ENCODE measurements at regions not wholly inside any gene's neighbourhood (a gene's known extent, or its start where the extent isn't known, plus 50 kb on each side); places are given as distances from the start of the nearest gene placed in this dataset.
"Not testable (repeated sequence)": the region's sequence is repeated elsewhere in the genome, so short reads cannot be mapped to it uniquely, and the experiment has no call there.

DNA sequence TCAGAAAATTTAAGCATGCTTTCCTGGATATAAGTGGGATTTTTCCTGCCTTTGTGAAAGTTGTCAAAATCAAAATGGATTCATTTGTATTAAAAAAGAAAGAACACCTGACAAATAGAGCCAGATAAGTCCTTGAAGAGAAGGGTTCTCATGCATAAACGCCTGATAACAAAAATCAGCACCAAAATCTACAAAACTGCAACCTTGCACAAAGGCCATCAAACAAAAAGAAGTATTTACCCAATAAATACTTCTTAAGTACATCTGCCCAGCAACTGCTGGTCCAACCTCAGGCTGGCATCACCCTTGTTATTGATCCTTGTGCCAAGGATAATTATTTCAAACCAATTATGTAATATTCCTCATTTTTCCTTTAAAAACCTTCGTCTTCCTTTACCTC, 315.9 kb downstream of the GPD2 start:
- H3K27ac Mint-ChIP-seq (ENCODE audit: low read depth): no peak overlapping the region
- no peak for DNase-seq (ENCODE audit: low spot score in 2 of 2)
- ATAC-seq (replicated peaks; ENCODE audit: extremely low read depth, poor library complexity, severe bottlenecking): no peak
- no peaks in the 10 kb centered on the region for H3K9me3 Mint-ChIP-seq
- H3K4me3 Mint-ChIP-seq: no peak overlapping the region
- H3K27me3 Mint-ChIP-seq: peaks cover 18% of the 10 kb centered on the region
- no peaks in the 10 kb centered on the region for H3K4me1 Mint-ChIP-seq
- no peaks in the 10 kb centered on the region for H3K36me3 Mint-ChIP-seq (ENCODE audit: insufficient read depth)

DNA sequence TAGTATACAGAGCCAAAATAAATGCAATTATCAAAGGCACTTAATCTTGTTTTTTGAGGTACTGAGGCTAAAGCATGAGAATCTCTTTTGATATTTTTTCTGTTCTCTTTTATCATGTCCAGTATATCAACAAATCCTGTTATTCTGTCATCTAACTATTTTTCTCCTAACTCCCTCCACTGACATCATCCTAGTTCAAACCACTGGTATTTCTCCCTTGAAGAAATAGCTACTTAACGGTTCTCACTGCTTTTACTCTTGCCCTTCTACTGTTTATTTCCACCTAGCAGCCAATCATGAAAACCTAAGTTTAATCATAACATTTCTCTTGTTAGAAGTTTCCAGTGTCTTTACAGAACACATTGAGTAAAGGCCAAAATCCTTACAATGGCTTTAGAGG, 317.6 kb downstream of the GPD2 start:
- Mint-ChIP-seq H3K27ac (ENCODE audit: low read depth) (no peak overlapping the region), H3K4me1 (no peaks in the 10 kb centered on the region), H3K9me3 (no peaks in the 10 kb centered on the region), H3K36me3 (ENCODE audit: insufficient read depth) (no peaks in the 10 kb centered on the region), H3K4me3 (no peak overlapping the region), H3K27me3 (peaks cover 16% of the 10 kb centered on the region)
- ATAC-seq (replicated peaks; ENCODE audit: extremely low read depth, poor library complexity, severe bottlenecking) (no peak), DNase-seq (ENCODE audit: low spot score in 2 of 2) (no peak)

GRCh38 chr2:156756516-156756915, 320.3 kb downstream of the GPD2 start:
- Mint-ChIP-seq H3K4me3 (no peak overlapping the region), H3K27ac (ENCODE audit: low read depth) (no peak overlapping the region), H3K36me3 (ENCODE audit: insufficient read depth) (no peaks in the 10 kb centered on the region), H3K4me1 (no peaks in the 10 kb centered on the region), H3K27me3 (peaks cover 19% of the 10 kb centered on the region), H3K9me3 (peaks cover 4% of the 10 kb centered on the region)
- DNase-seq (ENCODE audit: low spot score in 2 of 2) (no peak), ATAC-seq (replicated peaks; ENCODE audit: extremely low read depth, poor library complexity, severe bottlenecking) (no peak)

GRCh38 chr2:156763174-156763573, 327.0 kb downstream of the GPD2 start:
- H3K36me3 Mint-ChIP-seq (ENCODE audit: insufficient read depth): no peaks in the 10 kb centered on the region
- H3K27ac Mint-ChIP-seq (ENCODE audit: low read depth): no peak overlapping the region

GRCh38 chr2:156765043-156765442, 328.9 kb downstream of the GPD2 start:
- Mint-ChIP-seq H3K4me3 (no peak overlapping the region), H3K9me3 (peaks cover 10% of the 10 kb centered on the region), H3K27ac (ENCODE audit: low read depth) (no peak overlapping the region), H3K36me3 (ENCODE audit: insufficient read depth) (no peaks in the 10 kb centered on the region), H3K4me1 (no peaks in the 10 kb centered on the region), H3K27me3 (no peaks in the 10 kb centered on the region)
- ATAC-seq (replicated peaks; ENCODE audit: extremely low read depth, poor library complexity, severe bottlenecking) (no peak), DNase-seq (ENCODE audit: low spot score in 2 of 2) (no peak)

More at GRCh38 chr2:156763174-156763573, 327.0 kb downstream of the GPD2 start:
- Mint-ChIP-seq H3K27me3 (peaks cover 10% of the 10 kb centered on the region), H3K4me1 (no peaks in the 10 kb centered on the region), H3K9me3 (peaks cover 6% of the 10 kb centered on the region), H3K4me3 (no peak overlapping the region)
- ATAC-seq (replicated peaks; ENCODE audit: extremely low read depth, poor library complexity, severe bottlenecking) (no peak), DNase-seq (ENCODE audit: low spot score in 2 of 2) (no peak)

- H3K27ac Mint-ChIP-seq (ENCODE audit: low read depth): no peak overlapping the region
- H3K9me3 Mint-ChIP-seq: peaks cover 13% of the 10 kb centered on the region
- H3K4me1 Mint-ChIP-seq: no peaks in the 10 kb centered on the region
- ATAC-seq (replicated peaks; ENCODE audit: extremely low read depth, poor library complexity, severe bottlenecking) (no peak), DNase-seq (ENCODE audit: low spot score in 2 of 2) (no peak)
- no peak overlapping the region for H3K4me3 Mint-ChIP-seq
- H3K36me3 Mint-ChIP-seq (ENCODE audit: insufficient read depth): no peaks in the 10 kb centered on the region
- H3K27me3 Mint-ChIP-seq: no peaks in the 10 kb centered on the region
Measured at GRCh38 chr2:156765450-156765849, 329.3 kb downstream of the GPD2 start.

- Mint-ChIP-seq H3K36me3 (ENCODE audit: insufficient read depth) (no peaks in the 10 kb centered on the region), H3K27ac (ENCODE audit: low read depth) (no peak overlapping the region), H3K27me3 (no peaks in the 10 kb centered on the region), H3K4me1 (no peaks in the 10 kb centered on the region), H3K9me3 (peaks cover 7% of the 10 kb centered on the region), H3K4me3 (no peak overlapping the region)
- no peak for ATAC-seq (replicated peaks; ENCODE audit: extremely low read depth, poor library complexity, severe bottlenecking)
- no peak for DNase-seq (ENCODE audit: low spot score in 2 of 2)
Measured at GRCh38 chr2:156769802-156770201, 333.6 kb downstream of the GPD2 start.

- Mint-ChIP-seq H3K27ac (ENCODE audit: low read depth) (no peak overlapping the region), H3K27me3 (peaks cover 9% of the 10 kb centered on the region), H3K36me3 (ENCODE audit: insufficient read depth) (no peaks in the 10 kb centered on the region), H3K4me1 (no peaks in the 10 kb centered on the region), H3K9me3 (no peaks in the 10 kb centered on the region), H3K4me3 (no peak overlapping the region)
- ATAC-seq (replicated peaks; ENCODE audit: extremely low read depth, poor library complexity, severe bottlenecking): no peak
- DNase-seq (ENCODE audit: low spot score in 2 of 2): no peak
Measured at GRCh38 chr2:156778916-156779315, 342.7 kb downstream of the GPD2 start.

- Mint-ChIP-seq H3K9me3 (no peaks in the 10 kb centered on the region), H3K27ac (ENCODE audit: low read depth) (no peak overlapping the region), H3K4me1 (no peaks in the 10 kb centered on the region), H3K27me3 (peaks cover 9% of the 10 kb centered on the region), H3K4me3 (no peak overlapping the region), H3K36me3 (ENCODE audit: insufficient read depth) (no peaks in the 10 kb centered on the region)
- no peak for ATAC-seq (replicated peaks; ENCODE audit: extremely low read depth, poor library complexity, severe bottlenecking)
- no peak for DNase-seq (ENCODE audit: low spot score in 2 of 2)
Measured at GRCh38 chr2:156779416-156780120, 343.4 kb downstream of the GPD2 start.

DNA sequence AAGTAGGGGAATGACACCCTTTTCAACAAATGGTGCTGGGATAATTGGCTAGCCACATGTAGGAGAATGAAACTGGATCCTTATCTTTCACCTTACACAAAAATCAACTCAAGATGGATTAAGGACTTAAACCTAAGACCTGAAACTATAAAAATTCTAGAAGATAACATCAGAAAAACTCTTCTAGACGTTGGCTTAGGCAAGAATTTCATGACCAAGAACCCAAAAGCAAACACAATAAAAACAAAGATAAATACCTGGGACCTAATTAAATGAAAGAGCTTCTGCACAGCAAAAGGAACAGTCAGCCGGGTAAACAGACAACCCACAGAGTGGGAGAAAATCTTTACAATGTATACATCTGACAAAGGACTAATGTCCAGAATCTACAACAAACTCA, 345.5 kb downstream of the GPD2 start:
- H3K4me1 Mint-ChIP-seq: not testable (repeated sequence)

DNA sequence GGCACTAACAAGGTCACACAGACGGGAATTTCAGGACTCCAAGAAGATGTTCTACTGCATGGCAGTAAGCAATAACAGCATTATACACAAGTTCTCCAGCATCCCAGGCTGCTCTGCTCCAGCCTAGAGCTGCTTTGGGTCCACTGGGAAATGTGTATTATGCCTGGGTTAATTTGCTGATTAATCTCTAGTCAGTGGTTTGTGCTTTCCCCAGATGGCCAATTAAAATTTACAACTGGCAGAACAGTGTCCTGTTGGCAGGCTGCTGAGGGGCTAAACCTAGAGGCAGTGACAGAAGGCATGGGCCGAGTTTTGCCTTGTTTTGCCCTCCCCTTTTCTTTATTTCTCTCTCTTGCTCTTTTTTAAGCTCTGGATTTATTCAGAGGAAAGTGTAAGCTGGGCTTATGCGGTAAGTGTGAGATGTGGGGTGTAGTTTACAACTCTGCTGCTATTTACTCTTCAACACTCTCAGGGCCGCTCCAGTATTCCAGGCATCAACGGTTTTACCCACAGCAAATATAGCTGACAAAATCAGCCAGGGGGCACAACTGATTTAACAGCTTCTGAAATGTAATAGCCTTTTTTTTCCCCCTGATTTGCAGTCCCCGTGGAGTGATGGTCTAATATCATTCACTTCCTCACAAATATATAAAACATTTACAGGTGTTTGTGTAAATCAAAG, 348.0 kb downstream of the GPD2 start:
- H3K9me3 Mint-ChIP-seq: peaks cover 9% of the 10 kb centered on the region
- no peak for ATAC-seq (replicated peaks; ENCODE audit: extremely low read depth, poor library complexity, severe bottlenecking)
- no peak overlapping the region for H3K27ac Mint-ChIP-seq (ENCODE audit: low read depth)
- H3K4me1 Mint-ChIP-seq: no peaks in the 10 kb centered on the region
- no peaks in the 10 kb centered on the region for H3K36me3 Mint-ChIP-seq (ENCODE audit: insufficient read depth)
- H3K27me3 Mint-ChIP-seq: peaks cover 9% of the 10 kb centered on the region
- DNase-seq (ENCODE audit: low spot score in 2 of 2): no peak
- H3K4me3 Mint-ChIP-seq: no peak overlapping the region

More for the DNA sequence above, 345.5 kb downstream of the GPD2 start:
- not testable (repeated sequence) for H3K4me3 Mint-ChIP-seq; H3K27me3 Mint-ChIP-seq; ATAC-seq (replicated peaks; ENCODE audit: extremely low read depth, poor library complexity, severe bottlenecking); H3K36me3 Mint-ChIP-seq (ENCODE audit: insufficient read depth); DNase-seq (ENCODE audit: low spot score in 2 of 2); H3K27ac Mint-ChIP-seq (ENCODE audit: low read depth); H3K9me3 Mint-ChIP-seq

DNA sequence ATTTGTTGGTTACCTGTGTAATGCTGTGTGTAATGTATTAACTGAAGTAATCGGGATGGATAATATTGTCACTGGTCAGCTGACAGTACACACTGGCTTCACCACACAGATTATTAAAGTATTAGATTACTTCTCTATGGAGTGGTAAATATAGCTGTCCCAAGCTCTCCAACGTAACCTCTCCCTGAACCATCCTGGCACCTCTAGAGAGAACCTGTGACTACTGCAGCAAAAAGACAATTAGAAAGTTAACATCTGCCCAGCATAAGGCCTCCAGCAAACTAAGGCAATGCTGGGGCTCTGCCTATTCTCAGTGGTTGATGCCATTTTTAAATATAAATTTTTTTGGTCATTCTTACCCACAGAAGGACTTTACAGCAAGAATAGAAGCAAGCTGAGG, 351.3 kb downstream of the GPD2 start:
- Mint-ChIP-seq H3K36me3 (ENCODE audit: insufficient read depth) (no peaks in the 10 kb centered on the region), H3K27me3 (no peaks in the 10 kb centered on the region), H3K9me3 (peaks cover 9% of the 10 kb centered on the region), H3K4me1 (no peaks in the 10 kb centered on the region), H3K27ac (ENCODE audit: low read depth) (no peak overlapping the region), H3K4me3 (no peak overlapping the region)
- ATAC-seq (replicated peaks; ENCODE audit: extremely low read depth, poor library complexity, severe bottlenecking) (no peak), DNase-seq (ENCODE audit: low spot score in 2 of 2) (no peak)

- Mint-ChIP-seq H3K27ac (ENCODE audit: low read depth) (no peak overlapping the region), H3K27me3 (no peaks in the 10 kb centered on the region), H3K9me3 (peaks cover 9% of the 10 kb centered on the region), H3K4me1 (no peaks in the 10 kb centered on the region), H3K36me3 (ENCODE audit: insufficient read depth) (no peaks in the 10 kb centered on the region), H3K4me3 (no peak overlapping the region)
- ATAC-seq (replicated peaks; ENCODE audit: extremely low read depth, poor library complexity, severe bottlenecking) (no peak), DNase-seq (ENCODE audit: low spot score in 2 of 2) (no peak)
Measured at GRCh38 chr2:156790343-156791037, 354.3 kb downstream of the GPD2 start.
